IMR-90 (cell line): ENCODE measurements at regions not wholly inside any gene's neighbourhood (a gene's known extent, or its start where the extent isn't known, plus 50 kb on each side); places are given as distances from the start of the nearest gene placed in this dataset.

Experiments used
- ATAC-seq: fragments of 200-7000 bp; cut with Tn5 transposase; 2 replicates; pipeline ENCODE4 v1.9.1; 2020; ENCODE audit warnings: low read depth, mild to moderate bottlenecking, moderate library complexity
- BruUV-seq: library from RNA; stranded (reverse); fragments of 400-500 nt; replicated peaks from 2 replicates; lab custom pipeline; 2021; lab: Mats Ljungman, UMichigan
- CTCF ChIA-PET: fragments of 300-600 bp; formaldehyde crosslinking; extraction: SDS; loops from one replicate; lab custom pipeline; 2021; ENCODE audit warnings: antibody characterized with exemption; lab: Yijun Ruan, JAX
- POLR2A ChIA-PET: fragments of 300-600 bp; sonication (Branson Sonifier 250); formaldehyde crosslinking; loops from one replicate; lab custom pipeline; 2022; ENCODE audit warnings: antibody characterized with exemption; ENCODE audit not compliant: unreplicated experiment; lab: Charles Lee
- DNase-seq: peaks from one replicate; pipeline ENCODE4 v3.0.0; 2013
- H2AFZ ChIP-seq: replicated peaks from 2 replicates; pipeline ENCODE3; 2013; ENCODE audit warnings: low read length, mild to moderate bottlenecking; ENCODE audit not compliant: poor library complexity
- H2AK5ac ChIP-seq: 2 replicates; pipeline ENCODE4 v1.6.1; 2013; ENCODE audit warnings: low read depth, low read length, inconsistent platforms
- H2AK9ac ChIP-seq: replicated peaks from 2 replicates; pipeline ENCODE3; 2013; ENCODE audit warnings: mild to moderate bottlenecking, low read depth, low read length, moderate library complexity; ENCODE audit not compliant: poor library complexity
- H2BK120ac ChIP-seq: 2 replicates; pipeline ENCODE4 v1.6.1; 2013; ENCODE audit warnings: low read depth, low read length, inconsistent platforms
- H2BK15ac ChIP-seq: 3 replicates; pipeline ENCODE4 v1.6.1; 2013; ENCODE audit warnings: low read depth, low read length, inconsistent platforms
- H2BK20ac ChIP-seq: 2 replicates; pipeline ENCODE4 v1.6.1; 2013; ENCODE audit warnings: low read depth, mild to moderate bottlenecking, inconsistent platforms, low read length, moderate library complexity
- H2BK5ac ChIP-seq: 2 replicates; pipeline ENCODE4 v1.6.1; 2013; ENCODE audit warnings: mild to moderate bottlenecking, low read depth, low read length, inconsistent platforms; ENCODE audit not compliant: poor library complexity, severe bottlenecking
- H3K14ac ChIP-seq: replicated peaks from 2 replicates; pipeline ENCODE4 v1.6.1; 2013; ENCODE audit warnings: low read depth, low read length, inconsistent platforms
- H3K18ac ChIP-seq: 2 replicates; pipeline ENCODE4 v1.6.1; 2013; ENCODE audit warnings: low read depth, low read length, control low read depth
- H3K23ac ChIP-seq: 2 replicates; pipeline ENCODE4 v1.6.1; 2013; ENCODE audit warnings: low read depth, low read length, inconsistent platforms
- H3K27ac ChIP-seq: 2 replicates; pipeline ENCODE4 v1.5.1; 2013; ENCODE audit warnings: mild to moderate bottlenecking, control low read depth, low read length; ENCODE audit not compliant: insufficient read depth
- H3K27me3 ChIP-seq: 2 replicates; pipeline ENCODE4 v1.6.1; 2013; ENCODE audit warnings: low read length; ENCODE audit not compliant: control insufficient read depth, insufficient read depth
- H3K36me3 ChIP-seq: 2 replicates; pipeline ENCODE4 v1.6.1; 2013; ENCODE audit warnings: low read length, mixed read lengths; ENCODE audit not compliant: control insufficient read depth, insufficient read depth
- H3K4ac ChIP-seq: 2 replicates; pipeline ENCODE4 v1.6.1; 2013; ENCODE audit warnings: low read depth, low read length, inconsistent platforms
- H3K4me1 ChIP-seq: 2 replicates; pipeline ENCODE4 v1.6.1; 2013; ENCODE audit warnings: low read length, mixed read lengths; ENCODE audit not compliant: control insufficient read depth, insufficient read depth
- H3K4me2 ChIP-seq: 2 replicates; pipeline ENCODE4 v1.6.1; 2013; ENCODE audit warnings: low read depth, mild to moderate bottlenecking, control low read depth, low read length, moderate library complexity
- H3K4me3 ChIP-seq: 2 replicates; pipeline ENCODE4 v1.5.1; 2013; ENCODE audit warnings: low read depth, mild to moderate bottlenecking, control low read depth, low read length, moderate library complexity; ENCODE audit not compliant: insufficient read depth
- H3K56ac ChIP-seq: 2 replicates; pipeline ENCODE4 v1.6.1; 2013; ENCODE audit warnings: low read length, inconsistent platforms; ENCODE audit not compliant: insufficient read depth; ENCODE audit errors: extremely low read depth
- H3K79me1 ChIP-seq, 2 experiments: 2 replicates each; pipeline ENCODE4 v1.6.1; 2013; ENCODE audit warnings: low read length in 2 of 2, inconsistent platforms in 1 of 2, low read depth in 1 of 2
- H3K9ac ChIP-seq: 2 replicates; pipeline ENCODE4 v1.6.1; 2013; ENCODE audit warnings: low read depth, low read length, control low read depth
- H3K9me1 ChIP-seq: 2 replicates; pipeline ENCODE4 v1.6.1; 2013; ENCODE audit warnings: low read length, inconsistent platforms; ENCODE audit not compliant: insufficient read depth
- H3K9me3 ChIP-seq: 2 replicates; pipeline ENCODE4 v1.6.1; 2013; ENCODE audit warnings: low read length; ENCODE audit not compliant: control insufficient read depth, insufficient read depth
- H4K20me1 ChIP-seq: 2 replicates; pipeline ENCODE4 v1.6.1; 2013; ENCODE audit warnings: low read length, inconsistent platforms; ENCODE audit not compliant: insufficient read depth
- H4K5ac ChIP-seq: 2 replicates; pipeline ENCODE4 v1.6.1; 2013; ENCODE audit warnings: mild to moderate bottlenecking, low read depth, low read length, control low read depth
- H4K8ac ChIP-seq, 2 experiments: 2 replicates each; pipeline ENCODE4 v1.6.1; 2013; ENCODE audit warnings: low read depth in 2 of 2, low read length in 2 of 2, control low read depth in 1 of 2, inconsistent platforms in 1 of 2
- H4K91ac ChIP-seq: 2 replicates; pipeline ENCODE4 v1.6.1; 2013; ENCODE audit warnings: low read depth, low read length, inconsistent platforms; ENCODE audit not compliant: insufficient read depth
- CHD1 ChIP-seq: IDR thresholded peaks from 2 replicates; pipeline ENCODE4 v1.6.1; 2012; ENCODE audit warnings: low read depth, low read length, improper control_type of control experiment
- MXI1 ChIP-seq: IDR thresholded peaks from 2 replicates; pipeline ENCODE4 v1.6.1; 2012; ENCODE audit warnings: low read depth, mild to moderate bottlenecking, low read length, moderate library complexity, borderline replicate concordance
- POLR2A ChIP-seq: IDR thresholded peaks from 2 replicates; pipeline ENCODE4 v1.6.1; 2012; ENCODE audit warnings: mild to moderate bottlenecking, low read depth, low read length
- RAD21 ChIP-seq: IDR thresholded peaks from 2 replicates; pipeline ENCODE4 v1.6.1; 2012; ENCODE audit warnings: low read length, improper control_type of control experiment
- RFX5 ChIP-seq: IDR thresholded peaks from 2 replicates; pipeline ENCODE4 v1.8.0; 2012; ENCODE audit warnings: low read depth, mild to moderate bottlenecking, low read length, moderate library complexity
- WGBS, 2 experiments: methylation state at CpG; one replicate each; pipeline versions ENCODE4 v1.1.5 to v1.1.7; 2013; ENCODE audit warnings: missing lambda C conversion rate in 2 of 2; ENCODE audit not compliant: insufficient read length in 1 of 2; ENCODE audit errors: extremely low coverage in 2 of 2; 5-methylcytosine and 5-hydroxymethylcytosine counted together
- dilution Hi-C: fragments of 300-500 bp; cut with HindIII; formaldehyde crosslinking; loops from one replicate; pipeline ENCODE4 v1.14.3; 2018; ENCODE audit warnings: low sequenced_read_pairs; ENCODE audit not compliant: unreplicated experiment
- in situ Hi-C: fragments of 300-500 bp; cut with MboI; formaldehyde crosslinking; loops from 3 replicates; pipeline ENCODE4 v1.14.3; 2019; ENCODE audit warnings: low sequenced_read_pairs, inconsistent platforms, mixed read lengths
- intact Hi-C: fragments of 100-400 bp; cut with micrococcal nuclease; formaldehyde crosslinking; loops from 2 replicates; pipeline ENCODE4 v1.10.0; 2022
- TF ChIP-seq, protein P1 (sequence below): conservative IDR thresholded peaks from 2 replicates; pipeline ENCODE4 v1.5.1; 2012; ENCODE audit warnings: mild to moderate bottlenecking, low read depth, low read length, improper control_type of control experiment
- TF ChIP-seq, protein P2 (sequence below): fragments of 150-350 bp; IDR thresholded peaks from 2 replicates; pipeline ENCODE4 v1.6.1; 2017; ENCODE audit warnings: mild to moderate bottlenecking, antibody characterized with exemption, low read length, low read depth

DNA sequence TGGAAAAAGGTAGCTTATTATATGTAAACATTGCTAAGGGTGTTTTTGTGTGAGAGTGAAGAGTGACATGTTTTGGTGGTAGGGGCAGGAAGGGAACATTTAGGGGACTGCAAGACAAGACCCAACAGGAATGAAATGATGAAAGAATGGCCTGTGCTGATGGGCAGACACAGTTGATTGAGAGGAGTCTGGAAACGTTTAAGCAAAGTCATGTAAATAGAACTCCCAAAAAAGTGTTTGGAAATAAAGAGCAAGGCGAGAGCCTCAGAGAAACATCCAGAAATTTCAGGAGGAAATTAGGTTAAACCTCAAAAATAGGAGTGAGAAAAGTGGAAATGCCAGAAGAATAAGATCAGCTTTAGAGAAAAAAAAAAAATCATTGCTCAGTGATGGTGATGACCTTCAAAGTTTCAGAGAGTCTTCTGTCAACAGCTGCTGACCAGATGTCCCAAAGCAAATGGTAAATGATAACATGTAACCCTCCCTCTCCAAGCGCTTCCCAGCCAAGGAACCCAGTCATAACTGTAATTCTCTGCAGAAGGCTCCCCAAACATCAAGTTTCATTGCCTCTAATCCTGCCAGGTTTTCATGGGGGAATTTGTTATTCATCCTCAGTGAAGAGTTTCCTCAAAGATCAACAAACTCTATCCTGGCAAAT lies 223.2 kb upstream of the FAR2 start:
- 20% methylated on average over 1 of the region's 3 CpGs; no CpG with 5 or more reads in 1 of the 2 experiments for WGBS, 2 experiments
- no peaks in the 10 kb centered on the region for H3K79me1 ChIP-seq
- H3K4ac ChIP-seq: peak overlapping the region; percentile 45; the same call in 1 of the 2 replicates
- H3K4me2 ChIP-seq: no peak overlapping the region
- no peak overlapping the region for H3K4me3 ChIP-seq
- TF ChIP-seq, protein P1, sequence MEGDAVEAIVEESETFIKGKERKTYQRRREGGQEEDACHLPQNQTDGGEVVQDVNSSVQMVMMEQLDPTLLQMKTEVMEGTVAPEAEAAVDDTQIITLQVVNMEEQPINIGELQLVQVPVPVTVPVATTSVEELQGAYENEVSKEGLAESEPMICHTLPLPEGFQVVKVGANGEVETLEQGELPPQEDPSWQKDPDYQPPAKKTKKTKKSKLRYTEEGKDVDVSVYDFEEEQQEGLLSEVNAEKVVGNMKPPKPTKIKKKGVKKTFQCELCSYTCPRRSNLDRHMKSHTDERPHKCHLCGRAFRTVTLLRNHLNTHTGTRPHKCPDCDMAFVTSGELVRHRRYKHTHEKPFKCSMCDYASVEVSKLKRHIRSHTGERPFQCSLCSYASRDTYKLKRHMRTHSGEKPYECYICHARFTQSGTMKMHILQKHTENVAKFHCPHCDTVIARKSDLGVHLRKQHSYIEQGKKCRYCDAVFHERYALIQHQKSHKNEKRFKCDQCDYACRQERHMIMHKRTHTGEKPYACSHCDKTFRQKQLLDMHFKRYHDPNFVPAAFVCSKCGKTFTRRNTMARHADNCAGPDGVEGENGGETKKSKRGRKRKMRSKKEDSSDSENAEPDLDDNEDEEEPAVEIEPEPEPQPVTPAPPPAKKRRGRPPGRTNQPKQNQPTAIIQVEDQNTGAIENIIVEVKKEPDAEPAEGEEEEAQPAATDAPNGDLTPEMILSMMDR: no peak
- TF ChIP-seq, protein P2, sequence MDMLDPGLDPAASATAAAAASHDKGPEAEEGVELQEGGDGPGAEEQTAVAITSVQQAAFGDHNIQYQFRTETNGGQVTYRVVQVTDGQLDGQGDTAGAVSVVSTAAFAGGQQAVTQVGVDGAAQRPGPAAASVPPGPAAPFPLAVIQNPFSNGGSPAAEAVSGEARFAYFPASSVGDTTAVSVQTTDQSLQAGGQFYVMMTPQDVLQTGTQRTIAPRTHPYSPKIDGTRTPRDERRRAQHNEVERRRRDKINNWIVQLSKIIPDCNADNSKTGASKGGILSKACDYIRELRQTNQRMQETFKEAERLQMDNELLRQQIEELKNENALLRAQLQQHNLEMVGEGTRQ: no peak
- TF ChIP-seq CHD1 (no peak), RAD21 (no peak), MXI1 (no peak), RFX5 (no peak), POLR2A (no peak)
- peak overlapping the region; percentile 37; the same call in 1 of the 2 replicates for H3K14ac ChIP-seq
- H2BK15ac ChIP-seq: peak overlapping the region; percentile 67; the same call in 2 of the 3 replicates
- no peak overlapping the region for H3K9ac ChIP-seq
- 0 out of 2 replicates have a peak, but pooled peaks cover 3% of the 10 kb centered on the region for H3K9me1 ChIP-seq
- no peak overlapping the region for H2BK20ac ChIP-seq
- in situ Hi-C loops: no loop called here
- no peak overlapping the region for H4K8ac ChIP-seq
- peak overlapping the region; percentile 58 for H2BK5ac ChIP-seq
- no peaks in the 10 kb centered on the region for H4K20me1 ChIP-seq
- H3K9me3 ChIP-seq: peaks cover 3% of the 10 kb centered on the region; the same call in 1 of the 2 replicates
- ChIA-PET CTCF (interaction anchor here (0.9 kb wide), 1 partner anchor 24 kb away, joined by 3 read pairs; no protein-coding TSS in a partner anchor), POLR2A (no interaction called here)
- no peak overlapping the region for H3K27ac ChIP-seq
- H2AFZ ChIP-seq: peak overlapping the region; percentile 63
- no peak overlapping the region for H3K56ac ChIP-seq
- H2AK5ac ChIP-seq: no peak overlapping the region
- H2BK120ac ChIP-seq: 0 out of 2 replicates have a peak overlapping the region, but pooled peaks have one; percentile 38
- no peaks in the 10 kb centered on the region for H3K36me3 ChIP-seq
- no TSS peak for BruUV-seq
- dilution Hi-C loops: no loop called here
- H2AK9ac ChIP-seq: peak overlapping the region; percentile 62
- DNase-seq (peak; percentile 88), ATAC-seq (peak; percentile 68)
- H3K4me1 ChIP-seq: peaks cover 3% of the 10 kb centered on the region; the same call in 1 of the 2 replicates
- H3K18ac ChIP-seq: peak overlapping the region; percentile 66; the same call in 1 of the 2 replicates
- peak overlapping the region; percentile 34; the same call in 1 of the 2 replicates for H3K23ac ChIP-seq
- H4K5ac ChIP-seq: no peak overlapping the region
- no peaks in the 10 kb centered on the region for H3K27me3 ChIP-seq
- H4K91ac ChIP-seq: no peak overlapping the region
- intact Hi-C loops: no loop called here
